ENCODE measurements at regions not wholly inside any gene's neighbourhood (a gene's known extent, or its start where the extent isn't known, plus 50 kb on each side); places are given as distances from the start of the nearest gene placed in this dataset.

GRCh38 chr5:34597034-34598027 lies 58.8 kb upstream of the RAI14 start:
- DNase-seq (ENCODE audit: low read depth): no peak

GRCh38 chr5:34598177-34598794 lies 57.8 kb upstream of the RAI14 start:
- no peak for DNase-seq (ENCODE audit: low read depth)

- no peak for DNase-seq (ENCODE audit: low read depth)
These were observed 56.5 kb upstream of the RAI14 start for GRCh38 chr5:34599471-34600117.

- DNase-seq (ENCODE audit: low read depth): no peak
These were observed 56.0 kb upstream of the RAI14 start for GRCh38 chr5:34600118-34600493.

GRCh38 chr5:34603378-34603777 lies 52.8 kb upstream of the RAI14 start:
- no peak for DNase-seq (ENCODE audit: low read depth)

GRCh38 chr5:34604119-34604675 lies 51.9 kb upstream of the RAI14 start:
- no peak for DNase-seq (ENCODE audit: low read depth)

GRCh38 chr5:34606101-34606500 lies 50.0 kb upstream of the RAI14 start:
- no peak for DNase-seq (ENCODE audit: low read depth)
